ENCODE measurements at regions not wholly inside any gene's neighbourhood (a gene's known extent, or its start where the extent isn't known, plus 50 kb on each side); places are given as distances from the start of the nearest gene placed in this dataset.

GRCh38 chr3:153892126-153892525, 229.1 kb upstream of the ARHGEF26 start:
- H3K27ac ChIP-seq (ENCODE audit: insufficient read depth, low read depth, low read length, poor library complexity, severe bottlenecking): no peak overlapping the region
- 91 to 93% methylated on average over 5 of the region's 5 CpGs for WGBS, 2 experiments
- H3K4me1 ChIP-seq (ENCODE audit: control insufficient read depth, insufficient read depth, low read length): no peaks in the 10 kb centered on the region
- no peak overlapping the region for H3K4me3 ChIP-seq (ENCODE audit: insufficient read depth, low read depth, low read length)
- no peaks in the 10 kb centered on the region for H3K27me3 ChIP-seq (ENCODE audit: control insufficient read depth, insufficient read depth, low read length, poor library complexity, severe bottlenecking)
- H3K36me3 ChIP-seq (ENCODE audit: control insufficient read depth, insufficient read depth, low read length): no peaks in the 10 kb centered on the region
- no peaks in the 10 kb centered on the region for H3K9me3 ChIP-seq (ENCODE audit: control insufficient read depth, low read length)

GRCh38 chr3:153894857-153895256, 226.3 kb upstream of the ARHGEF26 start:
- Histone ChIP-seq H3K27me3 (ENCODE audit: control insufficient read depth, insufficient read depth, low read length, poor library complexity, severe bottlenecking) (no peaks in the 10 kb centered on the region), H3K27ac (ENCODE audit: insufficient read depth, low read depth, low read length, poor library complexity, severe bottlenecking) (no peak overlapping the region), H3K9me3 (ENCODE audit: control insufficient read depth, low read length) (no peaks in the 10 kb centered on the region), H3K4me3 (ENCODE audit: insufficient read depth, low read depth, low read length) (no peak overlapping the region), H3K4me1 (ENCODE audit: control insufficient read depth, insufficient read depth, low read length) (no peaks in the 10 kb centered on the region), H3K36me3 (ENCODE audit: control insufficient read depth, insufficient read depth, low read length) (no peaks in the 10 kb centered on the region)
- WGBS, 2 experiments: 92 to 100% methylated on average over 1 of the region's 1 CpG

GRCh38 chr3:153896197-153896596, 225.0 kb upstream of the ARHGEF26 start:
- no peaks in the 10 kb centered on the region for H3K9me3 ChIP-seq (ENCODE audit: control insufficient read depth, low read length)
- 83 to 89% methylated on average over 1 of the region's 2 CpGs for WGBS, 2 experiments
- H3K27me3 ChIP-seq (ENCODE audit: control insufficient read depth, insufficient read depth, low read length, poor library complexity, severe bottlenecking): no peaks in the 10 kb centered on the region
- H3K4me1 ChIP-seq (ENCODE audit: control insufficient read depth, insufficient read depth, low read length): no peaks in the 10 kb centered on the region
- no peaks in the 10 kb centered on the region for H3K36me3 ChIP-seq (ENCODE audit: control insufficient read depth, insufficient read depth, low read length)
- no peak overlapping the region for H3K4me3 ChIP-seq (ENCODE audit: insufficient read depth, low read depth, low read length)
- no peak overlapping the region for H3K27ac ChIP-seq (ENCODE audit: insufficient read depth, low read depth, low read length, poor library complexity, severe bottlenecking)

DNA sequence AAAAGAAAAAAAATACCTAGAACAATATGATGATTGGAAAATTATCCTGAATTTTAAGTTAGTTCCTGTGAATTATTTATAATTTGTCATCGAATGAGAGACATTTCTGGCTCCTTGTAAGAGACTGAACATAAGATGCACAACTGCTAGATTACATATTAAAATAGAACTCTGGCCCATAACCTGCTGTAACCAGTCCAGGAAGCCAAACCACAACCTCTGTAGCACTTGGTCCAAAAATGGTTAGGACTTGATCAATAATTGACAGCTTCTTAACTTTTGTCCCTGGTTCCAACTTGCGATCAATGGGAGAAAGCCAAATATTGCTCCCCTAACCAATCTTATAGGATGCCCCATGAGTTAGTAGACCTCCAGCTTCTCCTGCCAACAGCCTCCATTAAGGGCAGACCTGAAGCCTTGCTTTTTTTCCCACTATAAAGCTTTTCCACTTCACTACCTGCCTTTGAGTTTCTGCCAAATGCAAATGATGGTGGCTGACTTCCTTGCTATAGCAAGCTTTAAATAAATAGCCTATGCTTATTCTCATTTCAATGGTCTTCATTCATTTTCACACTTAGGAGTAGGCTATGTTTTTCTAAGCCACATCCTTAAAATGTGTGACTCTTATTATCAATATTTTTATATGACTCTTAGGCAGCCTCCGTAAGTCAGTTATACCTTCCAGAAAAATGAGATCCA, 224.0 kb upstream of the ARHGEF26 start:
- no peaks in the 10 kb centered on the region for H3K9me3 ChIP-seq (ENCODE audit: control insufficient read depth, low read length)
- no peak overlapping the region for H3K4me3 ChIP-seq (ENCODE audit: insufficient read depth, low read depth, low read length)
- H3K27me3 ChIP-seq (ENCODE audit: control insufficient read depth, insufficient read depth, low read length, poor library complexity, severe bottlenecking): no peaks in the 10 kb centered on the region
- H3K4me1 ChIP-seq (ENCODE audit: control insufficient read depth, insufficient read depth, low read length): no peaks in the 10 kb centered on the region
- 88 to 96% methylated on average over 2 of the region's 3 CpGs for WGBS, 2 experiments
- H3K27ac ChIP-seq (ENCODE audit: insufficient read depth, low read depth, low read length, poor library complexity, severe bottlenecking): no peak overlapping the region
- H3K36me3 ChIP-seq (ENCODE audit: control insufficient read depth, insufficient read depth, low read length): no peaks in the 10 kb centered on the region

DNA sequence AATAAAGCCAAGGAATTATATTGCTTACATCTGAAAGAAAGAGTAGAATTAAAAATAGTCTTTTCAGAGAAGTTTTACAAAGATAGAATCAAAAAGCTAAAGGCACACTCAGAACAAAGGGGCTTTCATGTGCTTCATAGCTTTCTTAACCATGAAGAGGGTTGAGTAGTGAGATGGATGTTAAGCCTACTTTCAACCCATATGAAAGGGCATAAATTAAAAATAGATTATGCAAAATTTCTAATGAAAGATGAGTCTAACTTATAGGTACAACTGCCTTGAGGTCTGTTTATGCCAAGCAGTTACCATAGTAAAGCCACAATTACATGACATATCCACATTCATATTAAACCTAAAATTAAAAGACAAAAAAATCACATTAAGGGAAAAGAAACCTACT, 223.3 kb upstream of the ARHGEF26 start:
- H3K27me3 ChIP-seq (ENCODE audit: control insufficient read depth, insufficient read depth, low read length, poor library complexity, severe bottlenecking): no peaks in the 10 kb centered on the region
- no peak overlapping the region for H3K27ac ChIP-seq (ENCODE audit: insufficient read depth, low read depth, low read length, poor library complexity, severe bottlenecking)
- no peaks in the 10 kb centered on the region for H3K36me3 ChIP-seq (ENCODE audit: control insufficient read depth, insufficient read depth, low read length)
- no peaks in the 10 kb centered on the region for H3K9me3 ChIP-seq (ENCODE audit: control insufficient read depth, low read length)
- H3K4me1 ChIP-seq (ENCODE audit: control insufficient read depth, insufficient read depth, low read length): no peaks in the 10 kb centered on the region
- no peak overlapping the region for H3K4me3 ChIP-seq (ENCODE audit: insufficient read depth, low read depth, low read length)

DNA sequence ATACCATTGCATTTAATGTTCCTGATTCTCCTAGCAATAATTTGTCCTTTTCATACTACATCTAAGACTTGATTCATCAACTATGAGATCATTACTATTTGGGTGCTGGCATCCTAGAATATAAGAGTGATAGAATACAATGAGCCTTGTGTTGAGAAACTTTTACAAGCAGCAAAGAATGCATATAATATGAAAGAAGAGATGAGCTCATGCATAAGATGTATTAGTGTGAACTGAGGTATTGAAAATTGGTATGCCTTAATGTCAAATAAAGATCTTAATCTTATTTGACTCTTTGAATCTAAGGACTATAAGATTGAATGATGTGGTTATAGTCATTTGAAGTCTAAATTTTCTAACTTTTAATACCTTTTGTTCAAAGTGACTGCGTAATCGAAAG, 220.0 kb upstream of the ARHGEF26 start:
- Histone ChIP-seq H3K4me3 (ENCODE audit: insufficient read depth, low read depth, low read length) (no peak overlapping the region), H3K9me3 (ENCODE audit: control insufficient read depth, low read length) (no peaks in the 10 kb centered on the region), H3K4me1 (ENCODE audit: control insufficient read depth, insufficient read depth, low read length) (no peaks in the 10 kb centered on the region), H3K36me3 (ENCODE audit: control insufficient read depth, insufficient read depth, low read length) (no peaks in the 10 kb centered on the region), H3K27ac (ENCODE audit: insufficient read depth, low read depth, low read length, poor library complexity, severe bottlenecking) (no peak overlapping the region), H3K27me3 (ENCODE audit: control insufficient read depth, insufficient read depth, low read length, poor library complexity, severe bottlenecking) (no peaks in the 10 kb centered on the region)
- 100% methylated on average over 2 of the region's 2 CpGs; no CpG with 5 or more reads in 1 of the 2 experiments for WGBS, 2 experiments

DNA sequence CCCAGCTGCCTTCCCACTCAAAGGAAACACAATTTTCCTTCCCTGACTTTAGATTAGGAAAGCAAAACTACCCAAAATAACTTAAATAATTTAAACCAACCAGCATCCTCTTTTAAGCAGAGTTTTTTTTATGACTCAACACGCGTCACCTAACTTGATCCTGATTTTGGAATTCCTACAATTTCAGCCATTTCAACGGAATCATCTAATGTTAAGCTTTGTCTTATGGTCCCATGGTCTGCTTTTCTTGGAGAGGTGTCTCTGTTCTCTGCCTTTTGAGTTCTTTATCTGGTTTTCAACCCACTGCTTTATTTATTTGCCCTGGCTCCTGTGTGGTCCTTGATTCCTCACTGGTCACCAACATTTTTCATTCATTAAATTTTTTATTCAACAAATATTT, 219.2 kb upstream of the ARHGEF26 start:
- Histone ChIP-seq H3K27ac (ENCODE audit: insufficient read depth, low read depth, low read length, poor library complexity, severe bottlenecking) (no peak overlapping the region), H3K4me3 (ENCODE audit: insufficient read depth, low read depth, low read length) (no peak overlapping the region), H3K27me3 (ENCODE audit: control insufficient read depth, insufficient read depth, low read length, poor library complexity, severe bottlenecking) (no peaks in the 10 kb centered on the region), H3K36me3 (ENCODE audit: control insufficient read depth, insufficient read depth, low read length) (no peaks in the 10 kb centered on the region), H3K4me1 (ENCODE audit: control insufficient read depth, insufficient read depth, low read length) (no peaks in the 10 kb centered on the region), H3K9me3 (ENCODE audit: control insufficient read depth, low read length) (no peaks in the 10 kb centered on the region)
- WGBS, 2 experiments: 90 to 95% methylated on average over 3 of the region's 3 CpGs

DNA sequence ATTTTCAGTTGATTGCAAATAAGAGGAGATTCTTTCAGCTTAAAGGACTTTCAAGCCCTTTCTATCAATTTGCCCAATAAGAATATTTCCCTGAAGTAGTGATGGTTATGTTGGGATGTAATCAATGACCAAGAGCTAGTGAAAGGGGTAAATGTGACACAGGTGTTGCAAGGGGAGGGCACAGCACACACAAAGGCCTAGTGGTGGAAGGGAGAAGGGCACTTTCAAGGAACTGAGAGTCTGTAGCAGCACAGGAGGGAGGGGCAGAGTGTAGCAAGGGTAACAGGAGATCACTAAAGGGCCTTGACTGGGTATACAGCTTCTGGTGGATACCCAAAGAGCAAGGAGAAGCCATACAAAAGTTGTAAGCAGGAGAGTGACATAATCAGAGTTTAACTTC, 217.8 kb upstream of the ARHGEF26 start:
- no peaks in the 10 kb centered on the region for H3K9me3 ChIP-seq (ENCODE audit: control insufficient read depth, low read length)
- H3K4me3 ChIP-seq (ENCODE audit: insufficient read depth, low read depth, low read length): no peak overlapping the region
- no peak overlapping the region for H3K27ac ChIP-seq (ENCODE audit: insufficient read depth, low read depth, low read length, poor library complexity, severe bottlenecking)
- no peaks in the 10 kb centered on the region for H3K36me3 ChIP-seq (ENCODE audit: control insufficient read depth, insufficient read depth, low read length)
- H3K27me3 ChIP-seq (ENCODE audit: control insufficient read depth, insufficient read depth, low read length, poor library complexity, severe bottlenecking): no peaks in the 10 kb centered on the region
- no peaks in the 10 kb centered on the region for H3K4me1 ChIP-seq (ENCODE audit: control insufficient read depth, insufficient read depth, low read length)

GRCh38 chr3:153906366-153906765, 214.8 kb upstream of the ARHGEF26 start:
- H3K4me1 ChIP-seq (ENCODE audit: control insufficient read depth, insufficient read depth, low read length): no peaks in the 10 kb centered on the region
- no peak overlapping the region for H3K27ac ChIP-seq (ENCODE audit: insufficient read depth, low read depth, low read length, poor library complexity, severe bottlenecking)
- no peaks in the 10 kb centered on the region for H3K9me3 ChIP-seq (ENCODE audit: control insufficient read depth, low read length)
- H3K36me3 ChIP-seq (ENCODE audit: control insufficient read depth, insufficient read depth, low read length): no peaks in the 10 kb centered on the region
- no peaks in the 10 kb centered on the region for H3K27me3 ChIP-seq (ENCODE audit: control insufficient read depth, insufficient read depth, low read length, poor library complexity, severe bottlenecking)
- no peak overlapping the region for H3K4me3 ChIP-seq (ENCODE audit: insufficient read depth, low read depth, low read length)
- 83 to 94% methylated on average over 2 of the region's 2 CpGs for WGBS, 2 experiments

GRCh38 chr3:153910387-153910786, 210.8 kb upstream of the ARHGEF26 start:
- H3K4me1 ChIP-seq (ENCODE audit: control insufficient read depth, insufficient read depth, low read length): no peaks in the 10 kb centered on the region
- no peaks in the 10 kb centered on the region for H3K9me3 ChIP-seq (ENCODE audit: control insufficient read depth, low read length)
- H3K36me3 ChIP-seq (ENCODE audit: control insufficient read depth, insufficient read depth, low read length): no peaks in the 10 kb centered on the region
- H3K27ac ChIP-seq (ENCODE audit: insufficient read depth, low read depth, low read length, poor library complexity, severe bottlenecking): no peak overlapping the region
- 88 to 100% methylated on average over 1 of the region's 1 CpG for WGBS, 2 experiments
- no peaks in the 10 kb centered on the region for H3K27me3 ChIP-seq (ENCODE audit: control insufficient read depth, insufficient read depth, low read length, poor library complexity, severe bottlenecking)
- H3K4me3 ChIP-seq (ENCODE audit: insufficient read depth, low read depth, low read length): no peak overlapping the region

DNA sequence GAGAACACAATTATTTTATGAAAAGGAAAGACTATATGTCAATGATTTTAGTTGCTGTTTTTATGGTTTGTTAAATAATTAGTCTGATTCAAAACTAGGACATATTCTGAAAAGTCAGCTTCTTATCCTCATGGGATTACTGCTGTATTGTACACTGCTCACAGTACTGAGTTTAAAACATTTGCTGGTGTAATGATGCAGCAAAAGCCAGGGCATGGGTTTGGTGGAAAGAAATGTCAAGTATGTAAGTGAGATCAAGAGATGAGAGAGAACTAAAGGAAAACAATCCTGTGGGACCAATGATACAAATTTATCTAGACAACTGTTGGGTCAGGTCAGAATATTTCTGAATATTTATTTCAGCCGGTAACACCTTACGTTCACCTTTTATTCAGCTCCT, 210.1 kb upstream of the ARHGEF26 start:
- Histone ChIP-seq H3K27me3 (ENCODE audit: control insufficient read depth, insufficient read depth, low read length, poor library complexity, severe bottlenecking) (no peaks in the 10 kb centered on the region), H3K9me3 (ENCODE audit: control insufficient read depth, low read length) (no peaks in the 10 kb centered on the region), H3K4me3 (ENCODE audit: insufficient read depth, low read depth, low read length) (no peak overlapping the region), H3K27ac (ENCODE audit: insufficient read depth, low read depth, low read length, poor library complexity, severe bottlenecking) (no peak overlapping the region), H3K4me1 (ENCODE audit: control insufficient read depth, insufficient read depth, low read length) (no peaks in the 10 kb centered on the region), H3K36me3 (ENCODE audit: control insufficient read depth, insufficient read depth, low read length) (no peaks in the 10 kb centered on the region)
- WGBS, 2 experiments: 89 to 100% methylated on average over 2 of the region's 2 CpGs
